ELR (cell line): ENCODE measurements at regions not wholly inside any gene's neighbourhood (a gene's known extent, or its start where the extent isn't known, plus 50 kb on each side); places are given as distances from the start of the nearest gene placed in this dataset.

Experiments used
- DNase-seq: peaks from one replicate; pipeline ENCODE4 v3.0.0-alpha.2; 2015; ENCODE audit warnings: low read depth

DNA sequence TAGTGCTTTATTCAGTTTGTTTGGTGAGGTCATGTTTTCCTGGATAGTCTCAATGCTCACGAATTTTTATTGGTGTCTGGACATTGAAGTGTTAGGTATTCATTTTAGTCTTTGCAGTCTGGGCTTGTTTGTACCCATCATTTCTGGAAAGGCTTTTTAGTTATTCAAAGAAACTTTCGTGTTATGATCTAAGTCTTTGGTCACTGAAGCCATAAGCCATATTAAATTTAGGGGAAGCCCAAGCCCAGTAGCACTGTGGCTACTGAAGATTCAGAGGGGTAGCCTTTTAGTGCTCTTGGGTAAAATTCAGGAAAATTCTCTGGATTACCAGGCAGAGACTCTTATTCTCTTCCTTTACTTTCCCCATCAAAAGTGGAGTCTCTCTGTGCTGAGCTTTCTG lies 56.2 kb upstream of the PEX5L start:
- DNase-seq, result no peak

DNA sequence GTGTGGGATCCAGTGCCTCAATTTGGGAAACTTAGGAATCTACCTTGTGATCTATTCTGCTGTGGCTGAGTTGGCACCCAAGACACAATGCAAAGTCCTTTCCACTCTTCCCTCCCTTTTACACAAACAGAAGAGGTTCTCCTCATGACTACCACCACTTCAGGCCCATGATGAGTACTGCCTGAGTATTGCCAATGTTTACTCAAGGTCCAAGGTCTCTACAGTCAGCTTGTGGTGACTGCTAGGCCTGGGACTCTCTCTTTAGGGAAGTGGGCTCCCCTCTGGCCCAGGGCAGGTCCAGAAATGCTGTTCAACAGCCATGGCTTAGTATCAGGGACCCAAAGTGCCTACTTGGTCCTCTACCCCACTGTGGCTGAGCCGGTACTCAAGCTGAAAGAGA lies 56.8 kb upstream of the PEX5L start:
- DNase-seq, result no peak

DNA sequence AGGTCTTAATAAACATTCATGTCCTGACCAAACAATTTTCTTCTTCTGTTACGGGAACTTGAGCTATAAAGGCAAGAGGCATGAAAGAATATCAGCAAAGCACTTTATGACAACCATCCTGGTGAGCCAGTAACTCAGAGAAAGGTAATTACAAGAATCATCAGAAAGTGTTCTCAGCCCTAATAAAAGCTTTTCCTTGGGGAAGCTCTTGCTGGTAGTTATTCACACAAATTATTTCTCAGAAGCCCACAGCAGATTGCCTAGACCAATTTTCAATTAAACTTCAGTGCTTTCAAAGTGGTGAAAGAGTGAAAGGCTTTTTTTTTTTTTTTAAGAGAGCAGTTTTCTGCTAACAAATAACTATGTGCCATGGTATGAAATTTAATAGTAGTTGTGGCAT lies 60.9 kb upstream of the PEX5L start:
- no peak for DNase-seq

DNA sequence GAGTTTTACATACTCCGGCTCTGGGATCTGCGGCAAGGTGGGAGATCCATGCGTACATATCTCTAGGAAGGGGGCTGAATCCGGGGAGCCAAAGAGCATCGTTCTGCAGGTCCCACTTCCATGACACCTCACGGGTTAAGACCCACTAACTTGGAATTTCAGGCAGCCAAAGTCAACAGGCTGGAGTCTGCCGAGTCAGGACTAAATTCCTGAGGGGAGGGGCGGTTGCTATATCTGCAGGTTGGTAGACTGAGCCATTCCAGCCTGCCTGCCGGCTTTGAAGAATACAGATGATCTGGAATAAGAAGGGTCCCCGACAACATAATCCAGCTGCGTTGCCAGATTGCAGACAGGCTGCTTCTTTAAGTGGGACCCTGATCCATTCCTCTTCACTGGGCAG lies 65.4 kb upstream of the PEX5L start:
- no peak for DNase-seq

DNA sequence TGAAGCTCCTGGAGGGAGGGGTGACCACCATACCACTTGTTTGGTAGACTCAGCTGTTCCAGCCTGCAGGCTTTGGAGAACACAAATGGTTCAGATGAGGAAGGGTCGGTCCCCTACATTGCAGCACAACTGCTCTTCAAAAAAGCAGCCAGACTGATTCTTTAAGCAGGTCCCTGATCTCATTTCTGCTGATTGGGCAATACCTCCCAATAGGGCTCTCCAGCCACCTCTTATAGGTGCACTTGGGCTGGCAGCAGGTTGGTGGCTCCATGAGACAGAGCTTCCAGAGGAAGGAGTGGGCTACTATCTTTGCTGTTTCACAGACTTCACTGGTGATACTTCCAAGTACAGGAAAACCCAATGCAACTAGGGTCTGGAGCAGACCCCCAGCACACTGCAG lies 65.9 kb upstream of the PEX5L start:
- DNase-seq, result no peak

DNA sequence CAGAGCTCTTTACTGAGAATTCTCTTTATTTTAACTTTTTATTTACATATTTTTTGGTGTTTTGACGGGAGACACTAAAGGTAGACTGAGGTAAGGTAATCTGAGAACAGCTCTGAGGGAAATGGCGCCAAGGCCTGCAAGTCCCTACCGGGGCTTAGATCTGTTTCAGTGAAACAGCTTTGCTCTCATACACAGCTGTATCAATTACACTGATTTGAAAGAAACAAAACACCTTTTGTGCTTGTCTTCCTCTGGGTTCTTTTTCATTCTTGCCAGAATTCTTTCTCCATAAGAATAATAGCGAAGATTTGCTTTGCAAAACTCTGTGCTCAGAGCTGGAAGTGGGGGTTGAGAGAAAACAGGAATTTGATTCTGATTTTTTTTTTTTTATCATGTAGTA lies 79.5 kb upstream of the PEX5L start:
- DNase-seq, result no peak

DNA sequence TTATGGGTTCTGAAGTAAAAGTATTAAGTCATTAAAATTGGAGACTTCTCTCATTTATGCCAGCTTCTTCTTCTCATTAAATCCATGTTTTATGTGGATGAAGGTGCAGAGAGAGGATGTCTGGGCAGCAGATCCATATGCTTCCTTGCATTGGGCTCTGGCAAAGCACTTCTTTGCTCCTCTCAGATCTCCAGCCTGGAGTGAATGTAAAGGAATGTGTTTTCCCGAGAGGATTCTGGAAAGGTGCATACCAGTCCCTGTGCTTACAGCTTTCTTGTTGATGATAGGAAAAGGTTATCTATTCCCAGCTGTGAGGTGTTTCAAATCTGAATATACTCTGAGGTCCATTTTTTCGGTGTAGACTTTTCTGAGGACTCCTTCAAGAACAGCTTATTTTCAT lies 79.9 kb upstream of the PEX5L start:
- DNase-seq, result no peak

DNA sequence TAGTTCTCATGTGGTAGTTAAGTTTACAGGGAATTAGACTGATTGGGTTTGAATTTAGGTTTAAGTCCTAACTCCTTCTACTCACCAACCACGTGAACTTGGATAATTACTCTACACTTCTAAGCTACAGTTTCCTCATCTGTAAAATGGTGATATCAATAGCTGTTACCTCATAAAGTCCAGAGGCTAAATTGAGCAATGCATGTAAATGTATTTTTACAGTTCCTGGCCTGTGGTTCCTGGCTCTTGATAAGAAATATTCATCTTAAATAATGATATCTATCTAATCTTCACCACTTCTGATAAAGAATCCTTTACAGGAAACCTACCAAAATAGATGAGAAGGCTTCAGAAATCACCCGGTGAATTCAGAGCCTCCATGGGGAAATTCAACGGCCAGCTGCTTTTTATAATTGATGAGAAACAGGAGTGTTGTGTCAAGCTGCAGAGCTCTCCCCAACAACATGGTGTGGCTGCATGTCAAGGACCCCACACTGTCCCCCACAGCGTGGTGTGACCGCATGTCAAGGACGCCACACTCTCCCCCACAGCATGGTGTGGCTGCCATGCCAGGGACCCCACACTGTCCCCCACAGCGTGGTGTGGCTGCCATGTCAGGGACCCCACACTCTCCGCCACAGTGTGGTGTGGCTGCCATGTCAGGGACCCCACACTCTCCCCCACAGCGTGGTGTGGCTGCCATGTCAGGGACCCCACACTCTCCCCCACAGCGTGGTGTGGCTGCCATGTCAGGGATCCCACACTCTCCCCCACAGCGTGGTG lies 80.8 kb upstream of the PEX5L start:
- DNase-seq, result no peak

DNA sequence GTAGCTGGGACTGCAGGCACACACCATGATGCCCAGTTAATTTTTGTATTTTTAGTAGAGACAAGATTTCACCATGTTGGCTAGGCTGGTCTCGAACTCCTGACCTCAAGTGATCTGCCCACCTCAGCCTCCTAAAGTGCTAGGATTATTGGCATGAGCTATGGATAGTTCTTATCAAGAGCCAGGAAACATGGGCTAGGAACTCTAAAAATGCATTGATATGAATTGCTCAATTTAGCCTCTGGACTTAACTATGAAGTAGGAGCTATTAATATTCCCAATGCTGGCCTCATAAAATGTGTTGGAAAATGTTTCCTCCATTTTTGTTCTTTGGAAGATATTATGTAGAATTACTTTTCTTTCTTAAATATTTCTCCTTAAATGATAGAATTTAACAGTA lies 82.8 kb upstream of the PEX5L start:
- DNase-seq, result no peak

DNA sequence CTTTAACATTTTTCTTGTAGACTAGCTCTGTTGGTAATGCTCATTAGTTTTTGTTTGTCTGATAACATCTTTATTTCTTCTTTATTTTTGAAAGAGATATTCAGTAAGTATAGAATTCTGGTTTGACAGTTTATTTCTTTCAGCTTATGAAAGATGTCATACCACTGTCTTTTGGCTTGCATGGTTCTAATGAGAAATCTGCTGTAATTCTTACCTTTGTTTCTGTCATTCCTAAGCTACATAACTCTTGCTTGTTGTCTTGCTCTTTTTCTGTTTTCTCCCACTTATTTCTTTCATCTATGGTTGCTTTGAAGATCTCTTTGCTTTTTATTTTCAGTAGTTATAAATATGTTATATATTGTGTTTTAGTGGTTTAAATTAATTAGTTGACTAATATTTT lies 87.2 kb upstream of the PEX5L start:
- no peak for DNase-seq

DNA sequence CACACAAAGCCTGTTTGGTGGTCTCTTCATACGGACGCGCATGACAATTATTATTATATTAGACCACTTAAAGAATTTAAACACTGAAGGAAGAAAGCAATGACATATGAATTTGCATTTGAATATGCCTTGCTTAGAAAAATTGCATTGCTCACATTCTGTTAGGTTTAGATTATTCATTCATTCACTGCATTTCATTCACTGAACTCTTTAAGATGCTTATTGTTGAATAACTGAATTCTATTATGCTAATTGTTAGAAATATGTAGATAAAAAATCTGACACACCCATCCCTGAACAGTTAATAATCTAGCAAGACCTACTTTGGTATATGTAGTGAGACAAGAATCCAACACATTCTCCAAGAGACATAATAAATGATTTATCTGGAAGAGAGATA lies 94.4 kb upstream of the PEX5L start:
- DNase-seq, result no peak

DNA sequence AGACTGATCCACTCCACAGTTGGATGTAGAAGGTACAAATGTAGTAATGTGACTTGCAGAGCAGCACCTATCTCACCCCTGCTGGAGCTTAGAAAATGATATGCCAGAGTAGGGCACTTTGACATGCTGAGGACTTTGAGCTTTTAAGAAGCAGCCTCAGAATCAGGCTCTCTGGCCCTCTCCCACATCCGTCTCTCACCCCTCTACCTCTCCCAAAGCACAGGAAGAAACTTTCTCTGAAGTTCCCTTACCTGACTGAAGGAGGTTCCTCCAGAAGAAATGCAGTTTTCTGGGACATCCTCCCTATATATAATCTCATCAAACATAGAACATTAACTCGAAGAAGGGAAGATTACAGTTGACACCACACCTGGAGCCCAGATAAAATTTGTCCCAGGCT lies 98.4 kb upstream of the PEX5L start:
- no peak for DNase-seq

DNA sequence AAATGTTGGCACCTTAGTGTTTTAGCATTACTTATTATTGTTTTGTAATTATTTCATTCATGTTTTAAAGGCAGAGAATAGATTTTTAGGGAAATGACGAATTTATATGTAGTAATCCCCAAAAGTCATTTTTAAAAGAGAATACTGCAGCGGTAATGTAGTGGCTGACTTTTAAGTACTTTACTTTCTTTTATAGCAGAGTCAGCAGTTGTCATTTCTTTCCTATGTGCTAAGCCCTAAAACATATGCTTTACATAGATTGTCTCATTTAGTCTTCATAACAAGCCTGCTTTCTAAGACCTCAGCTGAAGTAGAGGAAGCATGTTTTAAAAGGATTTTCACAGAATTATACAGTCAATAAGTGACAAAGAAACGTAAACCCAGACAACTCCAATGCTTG lies 102.1 kb upstream of the PEX5L start:
- DNase-seq, result no peak

DNA sequence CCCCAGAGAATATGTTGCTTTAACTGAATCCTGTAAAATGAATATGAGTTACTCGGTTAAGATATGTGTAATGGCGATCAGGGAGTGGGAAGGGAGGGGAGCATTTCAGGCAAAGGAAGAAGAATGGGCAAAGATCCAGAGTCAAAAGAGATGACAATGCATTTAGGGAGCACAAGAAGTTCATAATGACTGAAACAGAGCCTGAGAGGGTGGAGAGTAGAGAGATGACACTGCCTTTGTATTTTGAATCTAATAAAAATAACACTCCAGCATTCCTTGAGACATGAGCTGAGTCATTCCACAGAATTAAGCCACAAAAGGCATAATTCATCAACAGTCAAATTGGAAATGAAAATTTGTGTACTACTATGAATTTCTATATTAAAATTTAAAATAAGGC lies 105.3 kb upstream of the PEX5L start:
- peak; percentile 39 for DNase-seq

DNA sequence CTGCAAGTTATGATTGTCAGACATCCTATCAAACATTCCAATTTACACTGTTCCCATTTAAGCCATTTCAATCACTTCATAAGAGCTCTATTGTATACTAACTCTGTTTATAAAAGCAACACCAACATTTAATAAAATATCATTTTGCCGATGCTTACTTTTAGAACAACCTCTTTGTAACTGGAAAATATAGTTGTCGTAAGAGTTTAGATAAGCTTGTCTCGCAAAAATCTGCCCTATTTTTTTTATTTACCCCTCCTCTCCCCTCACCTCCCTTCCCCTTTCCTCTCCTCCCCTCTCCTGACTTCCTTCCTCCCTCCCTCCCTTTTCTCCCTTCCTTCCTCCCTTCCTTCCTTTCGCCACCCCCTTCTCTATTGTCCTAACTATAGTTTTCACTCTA lies 105.7 kb upstream of the PEX5L start:
- no peak for DNase-seq

DNA sequence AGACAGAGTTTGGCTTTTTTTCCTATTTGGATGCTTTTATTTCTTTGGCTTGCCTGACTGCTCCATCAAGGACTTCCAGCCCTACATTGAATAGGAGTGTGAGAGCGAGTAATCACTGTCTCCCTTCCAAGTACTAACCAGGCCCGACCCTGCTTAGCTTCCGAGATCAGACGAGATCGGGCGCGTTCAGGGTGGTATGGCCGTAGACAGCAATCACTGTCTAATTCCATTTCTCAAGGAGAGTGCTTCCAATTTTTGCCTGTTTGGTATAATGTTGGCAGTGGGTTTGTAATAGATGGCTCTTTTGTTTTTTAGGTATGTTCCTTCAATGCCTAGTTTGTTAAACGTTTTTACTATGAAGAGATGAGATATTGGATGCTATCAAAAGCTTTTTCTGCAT lies 125.0 kb upstream of the PEX5L start:
- no peak for DNase-seq

DNA sequence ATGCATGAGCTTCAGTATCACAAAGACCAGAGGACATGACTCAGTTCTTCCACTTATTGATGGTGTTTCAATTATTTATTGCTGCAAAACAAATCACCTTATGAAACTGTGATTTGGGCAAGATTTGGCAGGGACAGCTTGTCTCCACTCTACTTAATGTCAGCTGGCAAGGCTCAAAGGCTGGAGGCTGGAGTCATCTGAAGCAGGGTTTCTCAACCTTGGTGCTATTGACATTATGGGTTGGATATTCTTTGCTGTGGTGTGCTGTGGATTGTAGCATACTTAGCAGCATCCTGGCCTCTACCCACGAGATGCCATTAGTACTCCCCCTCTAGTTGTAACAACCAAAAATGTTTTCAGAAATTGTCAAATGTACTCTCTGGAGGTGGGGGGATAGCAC lies 138.8 kb upstream of the PEX5L start:
- no peak for DNase-seq

DNA sequence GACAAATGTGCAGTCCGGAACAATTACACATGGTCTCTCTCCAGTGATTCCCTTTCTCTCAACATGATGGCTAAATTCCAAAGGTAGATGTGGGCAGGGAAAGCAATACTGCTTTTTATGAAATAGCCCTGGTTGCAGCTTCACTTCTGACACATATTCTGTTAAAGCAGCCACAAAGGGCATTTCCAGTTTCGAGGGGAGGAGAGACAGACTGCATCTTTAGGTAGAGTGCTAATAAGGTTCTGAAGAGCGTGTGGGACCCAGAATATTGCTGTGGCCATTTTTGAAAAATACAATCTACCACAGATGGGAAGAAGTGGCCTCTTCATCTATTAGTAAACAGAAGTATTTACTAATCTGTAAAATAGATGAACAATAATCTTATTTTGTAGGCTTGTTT lies 139.3 kb upstream of the PEX5L start:
- no peak for DNase-seq

DNA sequence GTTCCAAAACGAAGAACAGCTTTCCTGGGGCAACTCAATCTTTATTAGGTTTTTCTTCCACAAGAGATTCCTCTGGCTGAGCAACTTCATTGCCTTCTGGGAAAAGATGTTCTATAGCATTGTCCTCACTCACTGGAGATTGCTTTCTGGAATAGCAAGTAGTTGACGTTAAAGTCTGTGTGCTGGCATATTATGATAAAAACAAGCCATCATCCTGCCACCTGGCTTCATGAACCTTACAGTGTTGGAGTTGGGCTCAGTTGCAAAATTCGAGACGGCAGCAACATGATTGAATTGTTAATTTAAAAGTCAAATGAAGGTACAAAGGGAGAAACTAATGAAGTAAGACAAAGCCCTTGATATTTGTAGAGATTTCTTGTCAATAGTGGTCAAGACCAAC lies 140.5 kb upstream of the PEX5L start:
- no peak for DNase-seq

DNA sequence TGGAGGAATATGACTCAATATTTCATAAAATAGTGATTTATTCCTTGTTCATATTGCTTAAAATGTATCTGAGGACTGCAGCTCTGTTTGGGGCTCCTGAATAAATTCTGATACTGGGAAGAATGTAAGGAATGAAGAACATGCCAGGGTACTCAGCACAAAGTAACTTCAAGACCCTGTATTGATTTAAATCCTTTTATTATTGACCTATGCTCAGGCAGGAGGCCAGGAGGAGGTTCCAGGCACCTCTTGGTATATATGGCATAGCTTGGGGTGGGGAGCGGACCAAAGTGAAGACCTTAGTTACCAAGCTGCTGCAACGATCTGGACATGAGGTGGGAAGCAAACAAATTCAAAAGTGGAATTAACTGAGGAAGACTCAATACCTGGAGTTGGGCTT lies 142.8 kb upstream of the PEX5L start:
- DNase-seq, result no peak

DNA sequence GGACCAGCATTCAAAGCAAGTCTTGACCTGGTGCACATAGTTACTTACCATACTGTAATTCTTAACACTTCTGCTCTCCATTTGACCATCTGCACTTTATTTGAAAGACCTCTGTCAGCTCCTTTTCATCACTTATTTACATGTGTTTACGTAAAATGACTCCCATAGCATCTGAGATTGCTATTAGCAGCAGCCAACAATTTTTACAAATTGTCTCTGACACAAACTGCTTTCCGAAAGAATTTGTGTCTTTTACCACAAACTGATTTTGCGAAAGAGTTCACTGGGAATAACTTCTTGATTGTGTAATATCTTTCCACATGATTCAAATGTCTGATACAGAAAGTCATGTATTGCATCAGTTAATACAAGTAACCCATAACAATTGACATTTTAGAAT lies 144.1 kb upstream of the PEX5L start:
- DNase-seq, result peak; percentile 34

DNA sequence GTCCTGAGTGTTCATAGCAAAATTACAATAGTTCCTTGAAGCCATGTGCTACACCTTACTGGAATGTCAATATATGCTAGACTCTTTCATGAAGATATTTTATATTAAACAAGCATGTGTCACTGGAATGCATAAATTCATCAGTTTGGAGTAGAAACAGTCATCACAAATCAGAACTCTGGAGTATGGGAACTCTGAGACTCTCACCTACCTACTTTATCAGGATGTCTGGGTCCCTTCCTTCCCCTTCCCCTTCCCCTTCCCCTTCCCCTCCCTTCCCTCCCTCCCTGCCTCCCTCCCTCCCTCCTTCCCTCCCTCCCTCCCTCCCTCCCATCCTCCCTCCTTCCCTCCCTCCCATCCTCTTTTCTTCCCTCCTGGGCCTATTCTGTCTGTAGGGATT lies 144.7 kb upstream of the PEX5L start:
- DNase-seq, result peak; percentile 3

DNA sequence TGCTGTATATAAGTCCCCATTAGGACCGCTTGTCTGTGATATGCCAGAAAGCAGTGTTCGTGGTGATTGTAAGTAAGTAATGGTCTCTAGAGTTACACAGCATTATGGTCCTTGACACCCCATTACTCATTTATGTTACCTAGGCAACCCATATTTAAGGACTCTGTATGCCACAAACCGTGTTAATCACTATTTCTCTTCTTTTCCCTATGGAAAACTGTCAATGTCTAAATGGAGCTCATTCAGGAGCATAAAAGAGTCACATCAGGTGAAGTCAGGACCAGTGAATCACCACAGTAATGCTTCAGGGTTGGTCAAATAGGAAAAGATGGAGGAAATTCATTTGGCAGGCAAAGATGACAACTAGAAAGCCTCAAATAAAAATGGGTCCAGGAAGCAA lies 146.6 kb upstream of the PEX5L start:
- DNase-seq, result no peak

DNA sequence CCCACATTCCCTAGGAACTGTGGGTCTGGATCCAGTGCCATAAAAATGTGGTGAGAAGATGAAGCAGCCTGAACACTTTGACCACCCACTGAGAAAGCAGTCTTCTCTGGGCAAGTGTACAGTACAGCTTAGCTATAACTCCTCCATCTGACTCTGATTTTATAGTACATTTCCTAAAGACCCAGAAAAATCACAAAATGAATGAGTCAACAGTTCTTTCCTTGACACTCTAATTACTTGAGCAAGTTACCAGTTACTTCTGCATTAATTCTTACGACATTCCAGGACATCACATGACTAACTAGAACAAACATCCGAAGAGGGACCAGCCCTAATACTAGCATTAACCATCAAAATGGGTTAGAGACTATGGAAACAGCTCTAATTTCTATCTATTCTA lies 148.1 kb upstream of the PEX5L start:
- DNase-seq, result no peak

DNA sequence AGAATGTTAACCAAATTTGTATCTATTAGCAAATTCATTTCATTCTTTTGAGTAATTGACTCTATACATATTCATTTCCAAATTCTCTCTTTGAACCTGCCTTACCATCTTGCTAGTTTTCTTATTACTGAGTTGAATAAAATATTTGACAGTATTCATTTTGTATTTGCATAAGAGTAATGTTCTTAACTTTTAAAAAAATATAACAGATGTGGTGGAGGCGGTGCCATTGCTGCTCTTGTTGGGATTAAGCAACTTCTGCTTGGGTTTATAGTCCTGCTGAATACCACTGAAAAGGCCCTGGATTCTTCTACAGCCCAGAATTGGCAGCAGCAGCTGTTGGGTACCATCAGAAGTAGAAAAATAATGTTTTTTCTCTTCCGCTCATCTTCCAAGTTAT lies 148.9 kb upstream of the PEX5L start:
- DNase-seq, result no peak
